HEK293T (cell line): ENCODE measurements at regions not wholly inside any gene's neighbourhood (a gene's known extent, or its start where the extent isn't known, plus 50 kb on each side); places are given as distances from the start of the nearest gene placed in this dataset.

Experiments
- BHLHE40 ChIP-seq: fragments of 450-650 bp; IDR thresholded peaks from 2 replicates; pipeline ENCODE4 v1.6.1; 2016; ENCODE audit warnings: mild to moderate bottlenecking, moderate library complexity, borderline replicate concordance
- ELF4 ChIP-seq: fragments of 450-650 bp; IDR thresholded peaks from 2 replicates; pipeline ENCODE4 v1.6.1; 2017; ENCODE audit warnings: antibody characterized with exemption
- FOXA1 ChIP-seq: fragments of 450-650 bp; IDR thresholded peaks from 2 replicates; pipeline ENCODE4 v1.6.1; 2016; ENCODE audit warnings: mild to moderate bottlenecking
- FOXM1 ChIP-seq: fragments of 450-650 bp; IDR thresholded peaks from 2 replicates; pipeline ENCODE4 v1.6.1; 2017; ENCODE audit warnings: mild to moderate bottlenecking, borderline replicate concordance
- HDGF ChIP-seq: fragments of 450-650 bp; IDR thresholded peaks from 2 replicates; pipeline ENCODE4 v1.6.1; 2017; ENCODE audit warnings: antibody characterized with exemption, borderline replicate concordance
- LEF1 ChIP-seq: fragments of 450-650 bp; IDR thresholded peaks from 2 replicates; pipeline ENCODE4 v1.6.1; 2017; ENCODE audit warnings: mild to moderate bottlenecking, borderline replicate concordance
- PKNOX1 ChIP-seq: fragments of 450-650 bp; IDR thresholded peaks from 2 replicates; pipeline ENCODE4 v1.6.1; 2016
- SP1 ChIP-seq: fragments of 450-650 bp; IDR thresholded peaks from 2 replicates; pipeline ENCODE4 v1.6.1; 2017
- SUZ12 ChIP-seq: fragments of 450-650 bp; IDR thresholded peaks from 2 replicates; pipeline ENCODE4 v1.6.1; 2016; ENCODE audit warnings: mild to moderate bottlenecking

GRCh38 chr6:148016013-148016412, 326.6 kb upstream of the SASH1 start:
- no peak for TF ChIP-seq LEF1
- no peak for TF ChIP-seq HDGF
- no peak for TF ChIP-seq FOXA1
- no peak for TF ChIP-seq ELF4
- no peak for TF ChIP-seq BHLHE40
- no peak for TF ChIP-seq SUZ12
- TF ChIP-seq PKNOX1, result no peak
- TF ChIP-seq SP1, result no peak
- TF ChIP-seq FOXM1, result no peak
